ENCODE measurements at regions not wholly inside any gene's neighbourhood (a gene's known extent, or its start where the extent isn't known, plus 50 kb on each side); places are given as distances from the start of the nearest gene placed in this dataset.

- Mint-ChIP-seq H3K27ac (no peak overlapping the region), H3K36me3 (ENCODE audit: low read depth) (peaks cover 4% of the 10 kb centered on the region; the same call in 1 of the 3 replicates), H3K4me1 (no peaks in the 10 kb centered on the region; the same call in 2 of the 3 replicates), H3K4me3 (no peak overlapping the region), H3K27me3 (ENCODE audit: insufficient read depth, low read depth, poor library complexity) (peaks cover 2% of the 10 kb centered on the region), H3K9me3 (peaks cover 6% of the 10 kb centered on the region; the same call in 2 of the 3 replicates)
- H3F3A ChIP-seq (replicated peaks; ENCODE audit: low read depth): no peaks in the 10 kb centered on the region
- peaks cover 2% of the 10 kb centered on the region; the same call in 1 of the 2 replicates for H3K9me2 ChIP-seq (ENCODE audit: insufficient read depth)
- no peak for TF ChIP-seq ZNF114 (CRISPR knock-in tag; IDR thresholded peaks at IDR 0.05)
- TF ChIP-seq JUNB (IDR thresholded peaks at IDR 0.05; ENCODE audit: unreplicated experiment): no peak
- TF ChIP-seq CTCF (conservative IDR thresholded peaks at IDR 0.05; ENCODE audit: low read depth in 2 of 2): no peak
- TF ChIP-seq ETS1 (IDR thresholded peaks at IDR 0.05): no peak
- TF ChIP-seq EZH2 (IDR thresholded peaks at IDR 0.05; ENCODE audit: low read depth, unreplicated experiment): no peak
- no peak for TF ChIP-seq REST (IDR thresholded peaks at IDR 0.05; ENCODE audit: unreplicated experiment)
- no peak for TF ChIP-seq ZNF462 (CRISPR knock-in tag; IDR thresholded peaks at IDR 0.05)
- no peak for TF ChIP-seq ZNF331 (CRISPR knock-in tag; IDR thresholded peaks at IDR 0.05; ENCODE audit: low read depth)
- TF ChIP-seq CREB1 (CRISPR knock-in tag; IDR thresholded peaks at IDR 0.05; ENCODE audit: low read depth): no peak
- TF ChIP-seq STAT1 (IDR thresholded peaks at IDR 0.05; ENCODE audit: unreplicated experiment): no peak
- no peak for TF ChIP-seq NANOG (IDR thresholded peaks at IDR 0.05; ENCODE audit: borderline replicate concordance)
- no peak for TF ChIP-seq EZH2phosphoT487 (IDR thresholded peaks at IDR 0.05; ENCODE audit: unreplicated experiment)
- TF ChIP-seq POLR2AphosphoS5 (IDR thresholded peaks at IDR 0.05; ENCODE audit: low read depth): no peak
- H3K4me1 ChIP-seq (ENCODE audit: insufficient read depth): no peaks in the 10 kb centered on the region; the same call in 1 of the 2 replicates
- H3K4me3 ChIP-seq: no peak overlapping the region
- H2AFZ ChIP-seq: no peak overlapping the region; the same call in 1 of the 2 replicates
- H4K20me1 ChIP-seq (replicated peaks; ENCODE audit: insufficient read depth): no peaks in the 10 kb centered on the region
- no peaks in the 10 kb centered on the region for H3K27me3 ChIP-seq (ENCODE audit: insufficient read depth)
- no peak for ATAC-seq
- no peaks in the 10 kb centered on the region for H3K79me2 ChIP-seq (replicated peaks; ENCODE audit: insufficient read depth)
- DNase-seq (ENCODE audit: low spot score): no peak
- H3K36me3 ChIP-seq (ENCODE audit: insufficient read depth): no peaks in the 10 kb centered on the region
- no peak overlapping the region for H3K27ac ChIP-seq (ENCODE audit: low read depth)
- no peak overlapping the region for H3K4me2 ChIP-seq
Measured at GRCh38 chr13:22700246-22700887, 480.4 kb upstream of the SGCG start.

All from GM23338 (cell line).